HG02610 (cell line): ENCODE measurements at regions not wholly inside any gene's neighbourhood (a gene's known extent, or its start where the extent isn't known, plus 50 kb on each side); places are given as distances from the start of the nearest gene placed in this dataset.

ENCODE experiments used
- ATAC-seq: cut with Tn5 transposase; IDR thresholded peaks from one replicate; pipeline ENCODE4 v1.9.1; 2021; ENCODE audit warnings: mild to moderate bottlenecking, moderate library complexity; ENCODE audit not compliant: unreplicated experiment

GRCh38 chr14:38904959-38905358 lies 198.1 kb downstream of the SEC23A start:
- ATAC-seq = no peak

- ATAC-seq = no peak
Measured at GRCh38 chr14:38901791-38902190, 201.2 kb downstream of the SEC23A start.

- ATAC-seq = no peak
Measured at GRCh38 chr14:38900887-38901286, 202.1 kb downstream of the SEC23A start.

GRCh38 chr14:38887696-38888095 lies 215.3 kb downstream of the SEC23A start:
- ATAC-seq = no peak

GRCh38 chr14:38884109-38884508 lies 218.9 kb downstream of the SEC23A start:
- no peak for ATAC-seq

- ATAC-seq = no peak
Measured at GRCh38 chr14:38883127-38883526, 219.9 kb downstream of the SEC23A start.

GRCh38 chr14:38882533-38882932 lies 220.5 kb downstream of the SEC23A start:
- no peak for ATAC-seq

- ATAC-seq = no peak
Measured at GRCh38 chr14:38880643-38881524, 222.2 kb downstream of the SEC23A start.

- no peak for ATAC-seq
Measured at GRCh38 chr14:38877744-38878388, 225.2 kb downstream of the SEC23A start.

GRCh38 chr14:38874721-38875120 lies 228.3 kb downstream of the SEC23A start:
- no peak for ATAC-seq

- ATAC-seq = no peak
Measured at GRCh38 chr14:38873941-38874612, 229.0 kb downstream of the SEC23A start.

- ATAC-seq = no peak
Measured at GRCh38 chr14:38870296-38870836, 232.7 kb downstream of the SEC23A start.

- no peak for ATAC-seq
Measured at GRCh38 chr14:38868399-38869290, 234.4 kb downstream of the SEC23A start.

GRCh38 chr14:38867561-38868150 lies 235.4 kb downstream of the SEC23A start:
- ATAC-seq = peak; percentile 93

GRCh38 chr14:38866461-38866860 lies 236.6 kb downstream of the SEC23A start:
- ATAC-seq = no peak

GRCh38 chr14:38862366-38862765 lies 240.7 kb downstream of the SEC23A start:
- ATAC-seq = no peak

GRCh38 chr14:38860530-38860929 lies 242.5 kb downstream of the SEC23A start:
- ATAC-seq = no peak

- no peak for ATAC-seq
Measured at GRCh38 chr14:38856798-38857197, 246.2 kb downstream of the SEC23A start.

- no peak for ATAC-seq
Measured at GRCh38 chr14:38855513-38855912, 247.5 kb downstream of the SEC23A start.

GRCh38 chr14:38851111-38851510 lies 251.9 kb downstream of the SEC23A start:
- no peak for ATAC-seq
